ENCODE measurements at regions not wholly inside any gene's neighbourhood (a gene's known extent, or its start where the extent isn't known, plus 50 kb on each side); places are given as distances from the start of the nearest gene placed in this dataset.

DNA sequence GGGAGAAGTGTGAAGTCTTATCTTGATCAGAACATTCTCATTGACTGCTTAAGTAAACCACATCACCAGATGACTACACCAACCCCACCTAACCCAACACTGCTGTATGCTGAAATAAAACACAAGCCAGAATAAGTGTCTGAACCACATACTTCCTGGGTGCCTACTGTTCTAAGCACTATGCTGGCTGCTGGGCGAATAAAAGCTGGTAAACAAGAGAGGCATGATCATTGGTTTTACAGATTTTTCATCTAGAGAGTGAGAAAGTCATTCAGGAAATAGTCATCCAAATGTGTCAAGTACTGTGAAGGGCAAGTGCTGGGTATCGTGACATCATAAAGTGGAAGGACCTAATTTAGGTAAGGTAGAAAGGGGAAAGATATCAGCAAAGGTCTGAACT lies 199.0 kb upstream of the SOX9 start:
- DNase-seq (ENCODE audit: low read depth in 1 of 2, low spot score in 1 of 2): no peak
- Histone ChIP-seq H3K4me3 (replicated peaks; ENCODE audit: insufficient read depth, low read length) (no peak overlapping the region), H3K27me3 (ENCODE audit: insufficient read depth, poor library complexity, severe bottlenecking) (no peaks in the 10 kb centered on the region), H3K27ac (replicated peaks) (no peak overlapping the region)
- no peak for TF ChIP-seq POLR2AphosphoS5 (IDR thresholded peaks at IDR 0.05; ENCODE audit: low read depth)
- no peak for TF ChIP-seq GABPA (IDR thresholded peaks at IDR 0.05; ENCODE audit: low read depth)
- TF ChIP-seq, protein P1, sequence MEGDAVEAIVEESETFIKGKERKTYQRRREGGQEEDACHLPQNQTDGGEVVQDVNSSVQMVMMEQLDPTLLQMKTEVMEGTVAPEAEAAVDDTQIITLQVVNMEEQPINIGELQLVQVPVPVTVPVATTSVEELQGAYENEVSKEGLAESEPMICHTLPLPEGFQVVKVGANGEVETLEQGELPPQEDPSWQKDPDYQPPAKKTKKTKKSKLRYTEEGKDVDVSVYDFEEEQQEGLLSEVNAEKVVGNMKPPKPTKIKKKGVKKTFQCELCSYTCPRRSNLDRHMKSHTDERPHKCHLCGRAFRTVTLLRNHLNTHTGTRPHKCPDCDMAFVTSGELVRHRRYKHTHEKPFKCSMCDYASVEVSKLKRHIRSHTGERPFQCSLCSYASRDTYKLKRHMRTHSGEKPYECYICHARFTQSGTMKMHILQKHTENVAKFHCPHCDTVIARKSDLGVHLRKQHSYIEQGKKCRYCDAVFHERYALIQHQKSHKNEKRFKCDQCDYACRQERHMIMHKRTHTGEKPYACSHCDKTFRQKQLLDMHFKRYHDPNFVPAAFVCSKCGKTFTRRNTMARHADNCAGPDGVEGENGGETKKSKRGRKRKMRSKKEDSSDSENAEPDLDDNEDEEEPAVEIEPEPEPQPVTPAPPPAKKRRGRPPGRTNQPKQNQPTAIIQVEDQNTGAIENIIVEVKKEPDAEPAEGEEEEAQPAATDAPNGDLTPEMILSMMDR (IDR thresholded peaks at IDR 0.05; ENCODE audit: insufficient read depth, low read length): no peak

DNA sequence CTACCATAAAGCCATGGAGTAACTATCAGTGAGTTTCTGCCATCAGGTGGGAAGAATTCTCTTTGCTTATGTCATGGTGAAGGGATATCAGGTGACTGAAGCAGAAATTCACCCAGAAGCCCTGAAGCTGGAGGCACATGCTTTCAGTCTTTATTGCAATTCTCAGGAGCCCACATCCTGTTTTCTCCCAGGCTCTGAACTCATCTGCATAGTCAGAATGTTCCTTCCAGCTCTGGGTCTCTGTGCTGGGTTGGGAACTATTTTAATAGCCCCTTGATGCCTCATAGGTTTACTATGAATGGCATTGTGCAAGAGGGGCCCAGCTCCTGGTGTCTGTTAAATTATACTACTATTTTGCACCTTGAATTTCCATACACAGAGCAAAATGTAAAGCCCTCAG lies 198.4 kb upstream of the SOX9 start:
- no peak overlapping the region for H3K27ac ChIP-seq (replicated peaks)
- H3K27me3 ChIP-seq (ENCODE audit: insufficient read depth, poor library complexity, severe bottlenecking): no peaks in the 10 kb centered on the region
- no peak for DNase-seq (ENCODE audit: low read depth in 1 of 2, low spot score in 1 of 2)
- H3K4me3 ChIP-seq (replicated peaks; ENCODE audit: insufficient read depth, low read length): no peak overlapping the region
- TF ChIP-seq, protein P1 (IDR thresholded peaks at IDR 0.05; ENCODE audit: insufficient read depth, low read length): no peak
- no peak for TF ChIP-seq REST (IDR thresholded peaks at IDR 0.05; ENCODE audit: insufficient replicate concordance, low read depth)
- TF ChIP-seq SPI1 (IDR thresholded peaks at IDR 0.05; ENCODE audit: borderline replicate concordance, low read depth): no peak
- no peak for TF ChIP-seq POLR2AphosphoS5 (IDR thresholded peaks at IDR 0.05; ENCODE audit: low read depth)
- no peak for TF ChIP-seq GABPA (IDR thresholded peaks at IDR 0.05; ENCODE audit: low read depth)

DNA sequence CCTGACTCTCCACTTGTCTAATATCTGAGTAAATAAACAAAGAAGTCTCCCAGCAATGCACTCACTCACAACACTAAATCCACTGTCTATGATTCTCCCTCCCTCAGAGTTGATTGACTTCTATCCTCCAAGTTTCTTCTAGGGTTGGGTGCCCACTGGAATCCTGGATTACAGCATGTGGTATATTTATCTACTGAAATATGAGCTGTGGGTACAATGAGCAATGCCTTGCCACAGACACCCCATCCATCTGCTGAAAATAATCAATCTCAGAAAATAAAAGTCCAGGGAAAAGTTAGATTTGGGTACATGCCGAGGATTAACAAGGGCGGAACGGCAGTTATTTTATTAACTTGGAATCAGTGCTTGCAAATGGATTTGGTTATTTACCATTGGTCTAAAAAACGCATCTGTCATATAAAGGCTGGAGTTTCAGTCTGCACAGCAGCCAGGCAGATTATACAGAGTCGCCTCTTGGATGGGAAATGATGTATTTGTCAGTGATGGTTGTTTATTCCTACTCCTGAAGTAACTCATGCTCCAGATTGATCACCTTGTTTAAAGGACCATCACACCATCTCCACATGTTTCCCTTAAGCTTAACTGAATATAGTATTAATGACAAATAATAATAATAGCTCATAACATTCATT lies 193.9 kb upstream of the SOX9 start:
- H3K27me3 ChIP-seq (ENCODE audit: insufficient read depth, poor library complexity, severe bottlenecking): no peaks in the 10 kb centered on the region
- H3K4me3 ChIP-seq (replicated peaks; ENCODE audit: insufficient read depth, low read length): no peak overlapping the region
- H3K27ac ChIP-seq (replicated peaks): no peak overlapping the region
- DNase-seq (ENCODE audit: low read depth in 1 of 2, low spot score in 1 of 2): no peak
- no peak for TF ChIP-seq GABPA (IDR thresholded peaks at IDR 0.05; ENCODE audit: low read depth)
- TF ChIP-seq REST (IDR thresholded peaks at IDR 0.05; ENCODE audit: insufficient replicate concordance, low read depth): no peak
- TF ChIP-seq, protein P1 (IDR thresholded peaks at IDR 0.05; ENCODE audit: insufficient read depth, low read length): no peak
- no peak for TF ChIP-seq SPI1 (IDR thresholded peaks at IDR 0.05; ENCODE audit: borderline replicate concordance, low read depth)
- no peak for TF ChIP-seq POLR2AphosphoS5 (IDR thresholded peaks at IDR 0.05; ENCODE audit: low read depth)

DNA sequence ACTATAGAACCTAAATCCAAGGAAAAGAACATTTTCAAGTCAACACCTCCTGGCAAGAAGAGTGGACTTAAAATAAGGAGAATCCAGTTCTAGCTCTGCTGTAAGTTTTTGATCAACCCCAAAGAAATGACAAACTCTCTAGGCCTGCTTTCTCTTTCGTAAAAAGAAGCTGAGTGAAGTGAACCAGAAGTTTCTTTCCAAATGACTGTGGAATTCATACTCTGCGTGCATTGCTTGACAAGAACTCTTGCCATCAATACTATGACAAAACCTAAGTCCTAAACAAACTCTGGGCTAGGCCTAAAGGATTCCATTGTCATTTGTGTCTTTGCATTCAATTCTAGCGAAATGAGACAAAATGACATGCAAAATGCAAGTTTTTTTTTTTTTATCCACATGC lies 187.5 kb upstream of the SOX9 start:
- no peak for DNase-seq (ENCODE audit: low read depth in 1 of 2, low spot score in 1 of 2)
- H3K4me3 ChIP-seq (replicated peaks; ENCODE audit: insufficient read depth, low read length): no peak overlapping the region
- H3K27me3 ChIP-seq (ENCODE audit: insufficient read depth, poor library complexity, severe bottlenecking): no peaks in the 10 kb centered on the region
- TF ChIP-seq REST (IDR thresholded peaks at IDR 0.05; ENCODE audit: insufficient replicate concordance, low read depth): no peak
- H3K27ac ChIP-seq (replicated peaks): no peak overlapping the region

Data from HL-60 (cell line).